ENCODE measurements at regions not wholly inside any gene's neighbourhood (a gene's known extent, or its start where the extent isn't known, plus 50 kb on each side); places are given as distances from the start of the nearest gene placed in this dataset.

DNA sequence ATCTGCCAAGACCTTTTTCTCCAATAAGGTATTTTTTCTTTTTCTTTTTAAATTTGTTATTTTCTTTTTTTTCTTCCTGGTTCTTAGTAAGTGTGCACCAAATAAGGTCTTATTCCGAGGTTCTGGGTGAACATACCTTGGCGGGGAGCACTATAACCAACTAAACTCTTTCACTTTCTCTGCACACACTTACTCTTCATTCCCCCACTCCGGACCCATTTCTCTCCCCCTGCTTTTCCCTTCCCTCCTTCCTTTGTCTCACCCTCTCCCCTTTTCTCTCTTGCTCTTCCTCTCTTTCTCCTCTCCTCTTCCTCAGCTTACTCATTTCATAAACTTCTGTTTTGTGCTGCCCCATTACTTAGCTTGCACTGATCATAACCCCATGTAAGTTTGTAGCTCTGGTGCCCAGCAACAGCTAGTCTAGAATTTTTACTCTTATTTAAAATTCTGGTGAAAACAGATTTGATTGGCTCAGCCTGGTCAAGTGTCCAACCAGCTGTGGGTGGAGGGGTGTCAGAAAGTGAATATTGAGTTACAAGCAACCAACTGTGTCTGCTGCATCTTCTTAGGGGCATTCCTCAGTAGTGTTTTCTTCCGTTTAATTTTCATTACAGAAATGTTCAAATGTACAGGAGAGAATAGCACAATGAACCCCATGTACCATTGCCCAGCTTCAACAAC is 297.5 kb downstream of the SHQ1 start:
- Histone ChIP-seq H3K9me3 (ENCODE audit: insufficient read depth, low read length) (no peaks in the 10 kb centered on the region), H3F3A (ENCODE audit: insufficient read depth) (no peaks in the 10 kb centered on the region), H4K20me1 (ENCODE audit: low read depth, low read length) (no peaks in the 10 kb centered on the region), H3K4me3 (ENCODE audit: insufficient read depth, low read length, poor library complexity, severe bottlenecking) (no peak overlapping the region), H3K27me3 (ENCODE audit: low read length) (no peaks in the 10 kb centered on the region), H2AFZ (ENCODE audit: low read depth, low read length, severe bottlenecking) (no peak overlapping the region), H3K36me3 (ENCODE audit: low read length) (no peaks in the 10 kb centered on the region), H3K9ac (ENCODE audit: low read length) (no peak overlapping the region), H3K79me2 (ENCODE audit: insufficient read depth, low read length) (no peaks in the 10 kb centered on the region), H3K27ac (ENCODE audit: low read depth, low read length) (no peak overlapping the region), H3K9me2 (replicated peaks; ENCODE audit: insufficient read depth, low read length) (no peaks in the 10 kb centered on the region), H3K4me2 (ENCODE audit: low read depth, low read length, poor library complexity, severe bottlenecking) (no peak overlapping the region)
- TF ChIP-seq CTCF (IDR thresholded peaks at IDR 0.05; ENCODE audit: insufficient read depth, low read length, poor library complexity, severe bottlenecking): no peak
- no peak for TF ChIP-seq EZH2phosphoT487 (conservative IDR thresholded peaks at IDR 0.05; ENCODE audit: low read length)

GRCh38 chr3:72549761-72550581 is 298.3 kb downstream of the SHQ1 start:
- H3K4me2 ChIP-seq (ENCODE audit: low read depth, low read length, poor library complexity, severe bottlenecking): peak overlapping the region; percentile 35
- H3K9me3 ChIP-seq (ENCODE audit: insufficient read depth, low read length): no peaks in the 10 kb centered on the region
- H3F3A ChIP-seq (ENCODE audit: insufficient read depth): no peaks in the 10 kb centered on the region
- no peaks in the 10 kb centered on the region for H3K27me3 ChIP-seq (ENCODE audit: low read length)
- no peaks in the 10 kb centered on the region for H4K20me1 ChIP-seq (ENCODE audit: low read depth, low read length)
- H3K36me3 ChIP-seq (ENCODE audit: low read length): no peaks in the 10 kb centered on the region
- no peaks in the 10 kb centered on the region for H3K9me2 ChIP-seq (replicated peaks; ENCODE audit: insufficient read depth, low read length)
- no peak overlapping the region for H2AFZ ChIP-seq (ENCODE audit: low read depth, low read length, severe bottlenecking)
- H3K79me2 ChIP-seq (ENCODE audit: insufficient read depth, low read length): no peaks in the 10 kb centered on the region
- no peak for TF ChIP-seq CTCF (IDR thresholded peaks at IDR 0.05; ENCODE audit: insufficient read depth, low read length, poor library complexity, severe bottlenecking)
- no peak for TF ChIP-seq EZH2phosphoT487 (conservative IDR thresholded peaks at IDR 0.05; ENCODE audit: low read length)
- no peak overlapping the region for H3K9ac ChIP-seq (ENCODE audit: low read length)
- no peak overlapping the region for H3K4me3 ChIP-seq (ENCODE audit: insufficient read depth, low read length, poor library complexity, severe bottlenecking)
- no peak overlapping the region for H3K27ac ChIP-seq (ENCODE audit: low read depth, low read length)

DNA sequence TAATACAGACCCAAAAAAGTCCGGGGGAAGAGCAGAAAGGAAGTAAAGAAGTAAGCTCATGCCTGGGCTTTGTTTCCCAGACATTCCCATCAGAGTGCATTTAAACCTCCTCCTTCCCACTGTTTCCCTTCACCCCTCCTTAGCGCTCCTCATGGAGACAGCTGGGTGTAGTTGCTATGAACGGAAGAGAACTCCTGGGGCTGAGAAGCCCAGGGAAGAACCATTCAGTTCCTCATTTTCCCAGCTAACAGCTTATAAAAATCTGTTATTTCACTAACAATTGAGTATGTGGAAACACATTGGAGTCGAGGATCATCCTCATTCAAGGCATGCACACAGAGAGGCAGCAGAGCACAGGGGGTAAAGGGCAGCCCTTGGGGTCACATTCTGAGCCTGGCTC is 299.3 kb downstream of the SHQ1 start:
- no peak overlapping the region for H3K27ac ChIP-seq (ENCODE audit: low read depth, low read length)
- no peaks in the 10 kb centered on the region for H3K27me3 ChIP-seq (ENCODE audit: low read length)
- no peak overlapping the region for H3K9ac ChIP-seq (ENCODE audit: low read length)
- H3K9me3 ChIP-seq (ENCODE audit: insufficient read depth, low read length): no peaks in the 10 kb centered on the region
- H3K36me3 ChIP-seq (ENCODE audit: low read length): no peaks in the 10 kb centered on the region
- no peaks in the 10 kb centered on the region for H3K9me2 ChIP-seq (replicated peaks; ENCODE audit: insufficient read depth, low read length)
- H3K79me2 ChIP-seq (ENCODE audit: insufficient read depth, low read length): no peaks in the 10 kb centered on the region
- no peak overlapping the region for H3K4me3 ChIP-seq (ENCODE audit: insufficient read depth, low read length, poor library complexity, severe bottlenecking)
- no peaks in the 10 kb centered on the region for H3F3A ChIP-seq (ENCODE audit: insufficient read depth)
- H3K4me2 ChIP-seq (ENCODE audit: low read depth, low read length, poor library complexity, severe bottlenecking): no peak overlapping the region
- no peaks in the 10 kb centered on the region for H4K20me1 ChIP-seq (ENCODE audit: low read depth, low read length)
- no peak overlapping the region for H2AFZ ChIP-seq (ENCODE audit: low read depth, low read length, severe bottlenecking)
- no peak for TF ChIP-seq CTCF (IDR thresholded peaks at IDR 0.05; ENCODE audit: insufficient read depth, low read length, poor library complexity, severe bottlenecking)
- TF ChIP-seq EZH2phosphoT487 (conservative IDR thresholded peaks at IDR 0.05; ENCODE audit: low read length): no peak

Measured in SU-DHL-6 (cell line).